Stimulated activated CD4-positive, alpha-beta T cell treated with anti-CD3 and anti-CD28 coated beads, TNF-alpha, amount 100 ng/mL, for 4 hours (primary cell): ENCODE measurements at regions not wholly inside any gene's neighbourhood (a gene's known extent, or its start where the extent isn't known, plus 50 kb on each side); places are given as distances from the start of the nearest gene placed in this dataset.
"Not testable (repeated sequence)": the region's sequence is repeated elsewhere in the genome, so short reads cannot be mapped to it uniquely, and the experiment has no call there.

Source experiments
- DNase-seq, 3 experiments: peaks; one replicate each; pipeline ENCODE4 v3.0.0-alpha.2; 2020; ENCODE audit warnings: low read depth in 3 of 3

GRCh38 chr5:124180299-124180874 is 566.1 kb downstream of the ZNF608 start:
- no peak for DNase-seq

GRCh38 chr5:124179819-124180218 is 566.6 kb downstream of the ZNF608 start:
- DNase-seq = no peak

GRCh38 chr5:124178050-124178449 is 568.4 kb downstream of the ZNF608 start:
- no peak for DNase-seq

DNA sequence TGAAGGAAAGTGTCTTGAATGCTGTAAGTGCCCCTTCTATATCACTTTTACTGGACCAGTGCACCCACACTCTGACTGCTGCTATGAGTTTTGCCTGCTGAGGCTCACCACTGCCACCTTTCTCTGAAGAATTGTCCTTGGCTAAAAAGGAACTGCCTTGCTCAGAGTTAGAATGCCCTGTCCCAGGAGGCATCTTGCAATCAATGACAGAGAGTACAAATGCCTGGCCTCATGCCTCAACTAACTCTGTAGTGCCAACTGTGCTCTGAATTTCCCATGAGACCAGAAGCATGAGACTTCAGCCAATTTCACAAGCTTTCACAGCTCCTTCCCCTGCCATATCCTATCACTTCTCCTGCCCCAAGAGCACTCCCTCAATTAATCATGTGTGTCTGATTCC is 569.7 kb downstream of the ZNF608 start:
- no peak for DNase-seq

DNA sequence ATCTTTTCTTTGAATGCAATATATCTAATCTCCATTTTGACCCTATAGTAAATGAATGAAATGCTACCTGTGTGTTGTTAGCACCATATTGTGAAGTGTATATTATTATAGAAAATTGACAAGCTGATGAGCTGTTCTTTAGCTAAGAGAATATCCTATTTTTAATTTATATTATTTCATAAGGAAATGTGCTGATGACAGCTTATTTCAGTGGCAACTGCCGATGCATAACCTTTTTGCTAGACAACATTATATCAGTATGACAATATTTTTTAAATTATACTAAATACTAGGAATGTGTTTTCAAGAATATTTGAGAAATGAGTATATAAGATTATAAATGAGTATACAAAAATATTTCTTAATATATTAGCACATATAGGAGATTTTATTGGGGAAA is 573.1 kb downstream of the ZNF608 start:
- DNase-seq = no peak

GRCh38 chr5:124172389-124173003 is 573.9 kb downstream of the ZNF608 start:
- DNase-seq = no peak

- not testable (repeated sequence) for DNase-seq
Measured at GRCh38 chr5:124168093-124168492, 578.3 kb downstream of the ZNF608 start.

DNA sequence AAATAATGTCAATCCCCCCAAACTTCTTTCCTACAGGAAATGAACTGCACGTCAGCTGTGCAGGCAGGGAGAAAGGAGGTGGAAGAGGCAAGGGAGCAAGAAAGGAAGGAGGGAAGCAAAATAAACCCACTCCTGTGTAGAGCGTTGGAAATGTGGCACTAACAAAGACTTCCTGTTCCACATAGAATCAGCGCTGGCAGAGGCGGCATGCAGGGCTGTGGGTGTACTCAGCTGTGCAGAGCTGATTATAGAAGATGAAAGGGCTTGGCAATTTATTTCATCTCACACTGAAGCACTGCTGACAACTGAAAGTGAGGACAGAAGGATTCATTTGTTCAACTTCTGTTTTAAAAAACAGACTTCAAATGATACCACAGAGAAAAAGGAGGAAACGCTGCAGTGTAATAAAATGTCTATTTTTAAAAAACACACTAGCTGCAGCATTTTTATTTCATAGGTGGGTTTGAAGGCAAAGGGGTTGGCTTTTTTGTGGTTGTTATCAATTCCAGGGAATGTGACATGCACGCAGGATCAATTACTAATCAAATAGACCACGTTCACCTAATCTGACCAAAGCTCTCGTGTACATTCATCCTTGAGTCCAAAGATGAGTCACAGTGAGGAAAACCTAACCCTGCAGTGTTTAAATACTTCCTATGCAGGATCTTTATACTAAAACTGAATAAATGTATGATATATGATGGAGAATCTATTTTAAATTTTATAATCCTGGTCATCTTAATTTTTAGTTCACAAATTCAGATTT is 583.5 kb downstream of the ZNF608 start:
- DNase-seq = no peak

DNA sequence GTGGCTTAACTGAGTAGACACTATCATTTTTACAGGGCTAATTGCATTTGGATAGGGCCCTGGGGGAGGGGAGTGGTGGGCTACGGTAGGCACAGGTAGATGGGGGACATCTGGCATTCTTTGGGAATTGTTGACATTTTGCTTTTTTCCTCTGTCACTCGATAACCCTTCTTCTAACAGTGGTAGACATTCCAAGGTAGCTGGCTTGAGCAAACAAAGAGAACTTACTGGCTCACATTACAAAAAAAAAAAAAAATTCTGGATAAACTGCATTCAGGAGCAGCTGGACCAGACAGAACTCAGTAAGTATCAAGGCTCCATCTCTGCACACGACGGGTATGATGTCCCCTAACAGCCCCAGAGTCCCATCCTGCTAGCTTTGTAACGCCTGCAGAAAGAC is 585.2 kb downstream of the ZNF608 start:
- no peak for DNase-seq

- no peak for DNase-seq
Measured at GRCh38 chr5:124160265-124160664, 586.2 kb downstream of the ZNF608 start.

- no peak for DNase-seq
Measured at GRCh38 chr5:124157320-124157719, 589.1 kb downstream of the ZNF608 start.

DNA sequence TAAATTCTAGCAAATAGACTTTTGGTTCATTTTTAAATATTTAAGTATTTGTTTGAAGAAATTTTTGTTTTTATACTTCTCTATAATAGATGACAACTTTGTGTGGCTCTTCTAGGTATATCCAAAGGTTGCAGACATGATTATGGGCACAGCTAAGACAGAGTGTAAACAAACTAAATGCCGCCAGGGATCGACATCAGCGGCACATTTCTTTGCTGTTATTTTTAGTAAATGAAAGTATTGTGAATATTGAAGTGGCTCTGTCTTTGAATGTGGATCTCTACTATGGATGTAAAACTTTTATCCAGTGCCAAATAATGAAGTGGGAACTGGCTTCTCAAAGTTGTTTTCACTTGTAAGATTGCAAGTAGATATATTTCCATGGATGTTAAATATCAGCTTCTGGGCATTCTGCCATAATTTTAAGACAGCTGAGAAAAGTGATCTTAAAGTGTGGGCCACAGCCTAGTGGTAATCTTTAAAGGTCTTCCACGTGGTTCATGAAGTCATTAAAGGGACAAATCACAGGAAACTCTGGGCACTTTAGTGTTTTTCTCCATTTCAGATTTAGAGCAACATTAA is 589.9 kb downstream of the ZNF608 start:
- DNase-seq = no peak

DNA sequence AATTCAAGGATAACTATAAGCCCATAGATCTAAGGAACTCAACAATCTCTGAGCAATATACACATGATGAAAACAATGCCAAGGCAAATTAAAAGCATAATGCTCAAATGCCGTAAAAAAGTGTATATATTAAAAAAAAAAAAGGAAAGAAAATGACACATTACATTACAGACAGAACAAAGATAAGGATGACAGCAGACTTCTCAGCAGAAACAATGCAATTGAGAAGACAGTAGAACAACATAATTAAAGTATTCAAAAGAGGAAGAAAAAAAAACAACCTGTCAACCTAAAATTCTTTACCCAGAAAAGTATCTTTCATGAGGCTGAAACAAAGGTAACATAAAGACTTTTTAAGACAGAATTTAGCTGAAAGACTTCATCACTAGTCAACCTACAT is 591.7 kb downstream of the ZNF608 start:
- no peak for DNase-seq

DNA sequence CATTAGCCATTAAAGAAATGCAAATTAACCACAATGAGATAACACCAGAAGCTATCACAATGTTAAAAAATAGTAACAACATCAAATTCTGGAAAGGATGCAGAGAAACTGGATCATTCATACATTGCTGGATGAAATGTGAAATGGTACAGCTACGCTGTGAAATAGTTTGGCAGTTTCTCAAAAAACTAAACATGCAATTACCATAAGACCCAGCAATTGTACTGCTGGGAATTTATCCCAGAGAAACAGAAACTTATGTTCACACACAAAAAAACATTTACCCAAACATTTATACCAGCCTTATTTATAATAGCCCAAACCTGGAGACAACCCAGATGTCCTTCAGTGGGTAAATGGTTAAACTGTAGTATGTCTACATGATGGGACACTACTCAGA is 592.9 kb downstream of the ZNF608 start:
- no peak for DNase-seq

DNA sequence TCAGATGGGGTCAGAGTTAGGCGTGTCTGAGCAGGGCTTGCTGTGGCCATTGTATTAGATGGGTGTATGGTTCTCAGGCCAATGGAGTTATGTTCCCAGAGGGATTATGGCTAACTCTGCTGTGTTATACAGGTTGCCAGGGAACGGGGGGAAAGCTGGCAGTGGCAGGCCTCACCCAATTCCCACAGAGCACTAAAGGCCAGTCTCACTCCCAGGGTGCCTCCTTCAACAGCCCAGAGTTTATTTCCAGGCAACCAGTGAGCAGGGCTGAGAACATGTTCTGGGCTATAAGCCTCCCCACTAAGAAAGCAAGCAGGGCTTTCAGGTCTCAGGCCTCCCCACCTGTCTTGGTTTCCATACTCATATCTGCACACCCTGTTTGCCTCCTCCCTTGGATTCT is 597.9 kb downstream of the ZNF608 start:
- DNase-seq = no peak

DNA sequence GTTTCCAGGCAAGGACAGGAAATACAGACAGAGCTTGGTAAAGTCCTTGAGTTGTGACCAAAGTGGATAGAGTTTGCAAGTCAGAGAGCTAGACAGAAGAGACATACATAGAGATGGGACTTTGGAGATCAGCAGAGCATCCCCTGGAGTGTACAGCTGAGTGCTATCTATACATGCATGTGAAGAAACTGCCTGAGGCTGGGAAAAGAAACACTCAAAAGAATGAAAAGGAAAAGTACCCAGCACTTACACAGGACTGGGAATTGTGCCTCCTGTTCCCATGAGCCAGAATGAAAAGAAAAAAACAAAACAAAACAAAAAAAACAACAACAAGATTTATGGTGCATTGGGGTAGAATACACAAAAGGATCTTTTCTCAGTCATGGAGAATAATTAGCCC is 606.4 kb downstream of the ZNF608 start:
- DNase-seq = no peak

GRCh38 chr5:124139477-124139876 is 607.0 kb downstream of the ZNF608 start:
- no peak for DNase-seq

DNA sequence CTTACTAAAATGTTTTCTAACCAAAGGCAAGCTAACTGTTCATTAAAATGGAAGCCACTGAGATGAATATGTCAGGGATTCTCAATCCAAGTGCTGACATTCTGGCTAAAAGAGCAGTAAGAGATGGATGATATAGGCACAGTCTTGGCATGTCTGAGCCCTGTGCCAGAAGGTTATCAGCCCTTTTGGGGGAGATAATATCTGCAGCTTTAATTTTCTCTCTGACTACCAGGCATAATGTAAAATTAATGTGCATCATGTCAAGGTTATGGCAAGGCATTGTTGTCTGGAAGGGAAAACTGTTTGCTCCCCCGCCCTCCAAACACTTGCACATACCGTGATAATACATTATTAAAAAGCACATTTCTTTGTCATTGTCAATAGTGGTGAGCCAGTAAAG is 609.8 kb downstream of the ZNF608 start:
- DNase-seq = no peak

DNA sequence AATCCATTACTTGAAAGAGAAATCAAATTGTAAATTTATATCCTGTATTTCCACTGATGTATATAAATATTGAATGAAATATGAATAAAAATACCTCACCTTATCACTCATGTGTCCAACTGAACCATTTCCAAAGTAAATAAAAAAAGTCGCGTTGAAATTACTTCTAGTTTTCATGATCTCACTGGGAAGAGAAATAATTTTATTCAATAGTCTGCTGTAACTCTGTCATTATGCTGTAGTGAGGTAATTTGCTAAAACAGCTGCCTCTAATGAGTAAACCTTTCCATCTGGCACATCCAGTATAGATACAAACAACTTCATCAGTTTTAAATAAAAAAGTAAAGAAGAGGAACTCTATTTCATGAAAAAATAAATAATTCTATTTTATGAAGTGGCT is 611.5 kb downstream of the ZNF608 start:
- no peak for DNase-seq

DNA sequence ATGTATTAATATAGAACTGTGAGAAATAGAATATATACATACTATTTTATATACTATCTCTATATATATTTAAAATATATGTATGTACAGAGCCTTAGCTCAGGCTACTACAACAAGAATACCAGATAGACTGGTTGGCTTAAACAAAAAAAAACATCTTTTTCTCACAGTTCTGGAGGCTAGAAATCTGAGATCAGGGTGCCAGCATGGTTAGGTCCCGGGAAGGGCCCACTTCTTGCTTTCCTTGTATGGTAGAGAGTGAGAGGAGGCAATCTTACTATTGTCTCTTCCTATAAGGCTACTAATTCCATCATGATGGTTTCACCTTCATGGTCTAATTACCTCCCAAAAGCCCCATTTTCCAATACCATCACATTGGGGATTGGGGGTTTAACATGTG is 613.0 kb downstream of the ZNF608 start:
- no peak for DNase-seq

- DNase-seq = no peak
Measured at GRCh38 chr5:124132843-124133242, 613.6 kb downstream of the ZNF608 start.

GRCh38 chr5:124131466-124131865 is 615.0 kb downstream of the ZNF608 start:
- no peak for DNase-seq

DNA sequence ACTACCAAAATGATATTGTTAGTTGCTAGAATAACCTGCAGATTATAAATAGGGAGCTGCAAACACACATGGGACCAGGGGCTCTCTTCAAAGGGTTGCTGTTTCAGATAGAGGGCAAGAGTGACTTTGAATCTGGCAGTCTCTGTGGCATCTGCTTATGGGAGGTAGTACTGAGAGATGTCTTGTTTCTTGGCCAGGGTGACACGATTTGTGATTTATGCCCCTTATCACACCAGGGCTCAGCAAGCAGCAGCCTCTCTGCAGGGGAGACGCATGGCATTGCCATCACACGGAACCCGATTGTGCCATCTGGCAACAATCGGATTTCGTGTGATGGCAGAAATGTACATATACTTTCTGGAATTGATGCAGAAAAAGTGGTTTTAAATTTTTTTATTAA is 615.6 kb downstream of the ZNF608 start:
- no peak for DNase-seq
